ENCODE measurements at regions not wholly inside any gene's neighbourhood (a gene's known extent, or its start where the extent isn't known, plus 50 kb on each side); places are given as distances from the start of the nearest gene placed in this dataset.

DNA sequence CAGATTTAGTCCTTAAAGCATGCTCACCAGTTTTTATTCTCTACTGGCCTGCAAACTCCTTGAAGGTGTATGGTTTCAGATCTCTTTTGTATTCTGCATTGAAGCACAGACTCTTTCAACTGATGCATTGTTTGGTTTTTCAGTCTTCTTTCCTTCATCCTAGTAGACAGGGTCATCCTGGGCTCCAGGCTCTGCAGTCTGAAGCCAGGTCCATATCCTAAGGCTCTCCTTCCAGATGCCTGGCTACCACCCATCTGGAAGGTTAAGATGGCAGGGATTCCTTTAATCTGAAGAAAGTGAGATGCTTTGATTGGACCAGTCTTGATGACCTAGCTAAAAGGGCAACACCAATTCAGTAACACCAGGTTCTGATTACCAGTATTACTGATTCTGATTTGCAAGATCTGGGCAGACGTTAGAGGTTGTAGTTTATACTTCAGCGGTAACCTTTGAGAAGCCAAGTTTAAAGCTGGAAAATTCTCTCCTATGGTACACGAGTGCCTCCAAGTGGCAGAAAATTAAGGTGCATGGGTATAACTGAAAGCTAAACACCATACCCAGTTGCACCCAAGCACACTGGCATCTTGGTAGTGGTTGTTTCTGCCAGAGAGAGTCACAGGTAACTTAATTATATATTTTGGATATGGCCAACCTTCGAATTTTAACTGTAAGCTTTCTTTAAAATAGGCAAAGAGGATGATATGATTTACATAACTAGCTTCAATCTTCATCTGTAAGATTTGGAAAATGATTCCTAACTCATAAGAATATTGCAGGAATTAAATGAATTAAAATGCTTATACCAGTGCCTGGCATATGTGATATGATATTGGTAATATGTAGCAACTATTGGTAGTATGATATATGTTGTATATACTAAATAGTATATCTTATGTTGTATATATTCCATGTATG lies 1651.9 kb upstream of the MIR17HG start:
- no peak overlapping the region for H3K27ac ChIP-seq (ENCODE audit: extremely low read depth, low read depth, low read length)
- H3K4me3 ChIP-seq (ENCODE audit: low read depth, low read length), result no peak overlapping the region
- H3K36me3 ChIP-seq (ENCODE audit: control insufficient read depth in 2 of 2, insufficient read depth in 1 of 2, low read length in 2 of 2), result no peaks in the 10 kb centered on the region
- CTCF ChIA-PET, result interaction anchor here (0.9 to 2.1 kb wide), 5 partner anchors 11 to 720 kb away, joined by 3 to 5 read pairs (median 4); no protein-coding TSS in a partner anchor
- no peaks in the 10 kb centered on the region for H3K4me1 ChIP-seq (ENCODE audit: control insufficient read depth, insufficient read depth, low read length)
- no peak for TF ChIP-seq ZBTB8A (tag by site-specific recombination; IDR thresholded peaks at IDR 0.05)
- TF ChIP-seq ZNF654 (tag by site-specific recombination; IDR thresholded peaks at IDR 0.05; ENCODE audit: low read depth), result peak; percentile 46
- H3K9me3 ChIP-seq (ENCODE audit: control insufficient read depth, insufficient read depth, low read depth, low read length), result no peaks in the 10 kb centered on the region
- POLR2A ChIA-PET, result no interaction called here

DNA sequence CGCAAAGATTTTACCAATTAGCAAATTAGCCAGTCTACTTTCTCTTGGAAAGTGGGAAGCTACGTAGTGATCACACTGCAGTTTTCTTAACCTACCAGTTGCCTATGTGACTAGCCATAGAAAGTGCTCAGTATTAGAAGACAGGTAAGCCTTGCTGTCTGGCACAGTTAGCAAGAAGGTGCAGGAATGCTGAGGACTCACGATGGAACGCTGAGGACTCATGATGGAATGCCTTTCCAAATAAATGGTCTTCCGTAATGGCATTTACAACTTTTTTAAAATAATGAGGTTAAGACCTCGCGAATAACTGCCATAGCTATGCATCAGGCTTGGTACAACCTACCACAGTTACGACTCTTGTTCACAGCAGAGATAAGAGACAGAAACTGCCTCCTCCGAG lies 1645.6 kb upstream of the MIR17HG start:
- POLR2A ChIA-PET, result no interaction called here
- no peak overlapping the region for H3K4me3 ChIP-seq (ENCODE audit: low read depth, low read length)
- TF ChIP-seq ZSCAN30 (tag by site-specific recombination; IDR thresholded peaks at IDR 0.05) (no peak), ZNF175 (tag by site-specific recombination; IDR thresholded peaks at IDR 0.05) (no peak), ZIC2 (tag by site-specific recombination; IDR thresholded peaks at IDR 0.05) (no peak), ZNF302 (tag by site-specific recombination; IDR thresholded peaks at IDR 0.05; ENCODE audit: low read depth) (no peak), ZNF426 (tag by site-specific recombination; IDR thresholded peaks at IDR 0.05) (no peak), ZNF350 (tag by site-specific recombination; IDR thresholded peaks at IDR 0.05) (no peak), ZNF239 (tag by site-specific recombination; IDR thresholded peaks at IDR 0.05) (no peak)
- TF ChIP-seq, protein P1, sequence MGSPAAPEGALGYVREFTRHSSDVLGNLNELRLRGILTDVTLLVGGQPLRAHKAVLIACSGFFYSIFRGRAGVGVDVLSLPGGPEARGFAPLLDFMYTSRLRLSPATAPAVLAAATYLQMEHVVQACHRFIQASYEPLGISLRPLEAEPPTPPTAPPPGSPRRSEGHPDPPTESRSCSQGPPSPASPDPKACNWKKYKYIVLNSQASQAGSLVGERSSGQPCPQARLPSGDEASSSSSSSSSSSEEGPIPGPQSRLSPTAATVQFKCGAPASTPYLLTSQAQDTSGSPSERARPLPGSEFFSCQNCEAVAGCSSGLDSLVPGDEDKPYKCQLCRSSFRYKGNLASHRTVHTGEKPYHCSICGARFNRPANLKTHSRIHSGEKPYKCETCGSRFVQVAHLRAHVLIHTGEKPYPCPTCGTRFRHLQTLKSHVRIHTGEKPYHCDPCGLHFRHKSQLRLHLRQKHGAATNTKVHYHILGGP (tag by site-specific recombination; IDR thresholded peaks at IDR 0.05), result no peak
- TF ChIP-seq, protein P2, sequence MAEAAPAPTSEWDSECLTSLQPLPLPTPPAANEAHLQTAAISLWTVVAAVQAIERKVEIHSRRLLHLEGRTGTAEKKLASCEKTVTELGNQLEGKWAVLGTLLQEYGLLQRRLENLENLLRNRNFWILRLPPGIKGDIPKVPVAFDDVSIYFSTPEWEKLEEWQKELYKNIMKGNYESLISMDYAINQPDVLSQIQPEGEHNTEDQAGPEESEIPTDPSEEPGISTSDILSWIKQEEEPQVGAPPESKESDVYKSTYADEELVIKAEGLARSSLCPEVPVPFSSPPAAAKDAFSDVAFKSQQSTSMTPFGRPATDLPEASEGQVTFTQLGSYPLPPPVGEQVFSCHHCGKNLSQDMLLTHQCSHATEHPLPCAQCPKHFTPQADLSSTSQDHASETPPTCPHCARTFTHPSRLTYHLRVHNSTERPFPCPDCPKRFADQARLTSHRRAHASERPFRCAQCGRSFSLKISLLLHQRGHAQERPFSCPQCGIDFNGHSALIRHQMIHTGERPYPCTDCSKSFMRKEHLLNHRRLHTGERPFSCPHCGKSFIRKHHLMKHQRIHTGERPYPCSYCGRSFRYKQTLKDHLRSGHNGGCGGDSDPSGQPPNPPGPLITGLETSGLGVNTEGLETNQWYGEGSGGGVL (tag by site-specific recombination; IDR thresholded peaks at IDR 0.05), result no peak
- TF ChIP-seq, protein P3, sequence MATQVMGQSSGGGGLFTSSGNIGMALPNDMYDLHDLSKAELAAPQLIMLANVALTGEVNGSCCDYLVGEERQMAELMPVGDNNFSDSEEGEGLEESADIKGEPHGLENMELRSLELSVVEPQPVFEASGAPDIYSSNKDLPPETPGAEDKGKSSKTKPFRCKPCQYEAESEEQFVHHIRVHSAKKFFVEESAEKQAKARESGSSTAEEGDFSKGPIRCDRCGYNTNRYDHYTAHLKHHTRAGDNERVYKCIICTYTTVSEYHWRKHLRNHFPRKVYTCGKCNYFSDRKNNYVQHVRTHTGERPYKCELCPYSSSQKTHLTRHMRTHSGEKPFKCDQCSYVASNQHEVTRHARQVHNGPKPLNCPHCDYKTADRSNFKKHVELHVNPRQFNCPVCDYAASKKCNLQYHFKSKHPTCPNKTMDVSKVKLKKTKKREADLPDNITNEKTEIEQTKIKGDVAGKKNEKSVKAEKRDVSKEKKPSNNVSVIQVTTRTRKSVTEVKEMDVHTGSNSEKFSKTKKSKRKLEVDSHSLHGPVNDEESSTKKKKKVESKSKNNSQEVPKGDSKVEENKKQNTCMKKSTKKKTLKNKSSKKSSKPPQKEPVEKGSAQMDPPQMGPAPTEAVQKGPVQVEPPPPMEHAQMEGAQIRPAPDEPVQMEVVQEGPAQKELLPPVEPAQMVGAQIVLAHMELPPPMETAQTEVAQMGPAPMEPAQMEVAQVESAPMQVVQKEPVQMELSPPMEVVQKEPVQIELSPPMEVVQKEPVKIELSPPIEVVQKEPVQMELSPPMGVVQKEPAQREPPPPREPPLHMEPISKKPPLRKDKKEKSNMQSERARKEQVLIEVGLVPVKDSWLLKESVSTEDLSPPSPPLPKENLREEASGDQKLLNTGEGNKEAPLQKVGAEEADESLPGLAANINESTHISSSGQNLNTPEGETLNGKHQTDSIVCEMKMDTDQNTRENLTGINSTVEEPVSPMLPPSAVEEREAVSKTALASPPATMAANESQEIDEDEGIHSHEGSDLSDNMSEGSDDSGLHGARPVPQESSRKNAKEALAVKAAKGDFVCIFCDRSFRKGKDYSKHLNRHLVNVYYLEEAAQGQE (tag by site-specific recombination; IDR thresholded peaks at IDR 0.05), result no peak
- H3K9me3 ChIP-seq (ENCODE audit: control insufficient read depth, insufficient read depth, low read depth, low read length), result no peaks in the 10 kb centered on the region
- H3K36me3 ChIP-seq (ENCODE audit: control insufficient read depth in 2 of 2, insufficient read depth in 1 of 2, low read length in 2 of 2), result no peaks in the 10 kb centered on the region
- CTCF ChIA-PET, result interaction anchor here (0.6 to 0.7 kb wide), 2 partner anchors 187 to 901 kb away, joined by 3 to 4 read pairs; no protein-coding TSS in a partner anchor
- H3K4me1 ChIP-seq (ENCODE audit: control insufficient read depth, insufficient read depth, low read length), result no peaks in the 10 kb centered on the region
- H3K27ac ChIP-seq (ENCODE audit: extremely low read depth, low read depth, low read length), result no peak overlapping the region

DNA sequence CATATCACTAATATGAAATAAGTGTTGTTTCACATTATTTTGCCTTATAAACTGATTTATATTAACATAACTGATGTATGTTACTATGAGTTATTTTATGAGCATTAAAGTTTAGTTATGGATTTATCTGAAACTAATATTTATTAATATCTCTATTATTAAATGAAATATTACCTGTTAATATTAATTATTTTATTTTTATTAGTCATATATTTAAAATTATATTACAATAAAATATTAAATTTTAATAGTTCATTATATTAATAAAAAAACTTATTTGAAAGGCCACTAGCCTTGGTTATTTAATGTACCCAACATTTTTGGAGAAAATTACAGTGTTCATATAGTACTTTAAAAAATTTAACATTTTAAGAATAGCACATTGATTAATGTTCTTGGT lies 1643.4 kb upstream of the MIR17HG start:
- no peak overlapping the region for H3K27ac ChIP-seq (ENCODE audit: extremely low read depth, low read depth, low read length)
- H3K4me3 ChIP-seq (ENCODE audit: low read depth, low read length), result no peak overlapping the region
- no peaks in the 10 kb centered on the region for H3K9me3 ChIP-seq (ENCODE audit: control insufficient read depth, insufficient read depth, low read depth, low read length)
- no peaks in the 10 kb centered on the region for H3K4me1 ChIP-seq (ENCODE audit: control insufficient read depth, insufficient read depth, low read length)
- ChIA-PET CTCF (no interaction called here), POLR2A (no interaction called here)
- no peaks in the 10 kb centered on the region for H3K36me3 ChIP-seq (ENCODE audit: control insufficient read depth in 2 of 2, insufficient read depth in 1 of 2, low read length in 2 of 2)
- TF ChIP-seq, protein P4, sequence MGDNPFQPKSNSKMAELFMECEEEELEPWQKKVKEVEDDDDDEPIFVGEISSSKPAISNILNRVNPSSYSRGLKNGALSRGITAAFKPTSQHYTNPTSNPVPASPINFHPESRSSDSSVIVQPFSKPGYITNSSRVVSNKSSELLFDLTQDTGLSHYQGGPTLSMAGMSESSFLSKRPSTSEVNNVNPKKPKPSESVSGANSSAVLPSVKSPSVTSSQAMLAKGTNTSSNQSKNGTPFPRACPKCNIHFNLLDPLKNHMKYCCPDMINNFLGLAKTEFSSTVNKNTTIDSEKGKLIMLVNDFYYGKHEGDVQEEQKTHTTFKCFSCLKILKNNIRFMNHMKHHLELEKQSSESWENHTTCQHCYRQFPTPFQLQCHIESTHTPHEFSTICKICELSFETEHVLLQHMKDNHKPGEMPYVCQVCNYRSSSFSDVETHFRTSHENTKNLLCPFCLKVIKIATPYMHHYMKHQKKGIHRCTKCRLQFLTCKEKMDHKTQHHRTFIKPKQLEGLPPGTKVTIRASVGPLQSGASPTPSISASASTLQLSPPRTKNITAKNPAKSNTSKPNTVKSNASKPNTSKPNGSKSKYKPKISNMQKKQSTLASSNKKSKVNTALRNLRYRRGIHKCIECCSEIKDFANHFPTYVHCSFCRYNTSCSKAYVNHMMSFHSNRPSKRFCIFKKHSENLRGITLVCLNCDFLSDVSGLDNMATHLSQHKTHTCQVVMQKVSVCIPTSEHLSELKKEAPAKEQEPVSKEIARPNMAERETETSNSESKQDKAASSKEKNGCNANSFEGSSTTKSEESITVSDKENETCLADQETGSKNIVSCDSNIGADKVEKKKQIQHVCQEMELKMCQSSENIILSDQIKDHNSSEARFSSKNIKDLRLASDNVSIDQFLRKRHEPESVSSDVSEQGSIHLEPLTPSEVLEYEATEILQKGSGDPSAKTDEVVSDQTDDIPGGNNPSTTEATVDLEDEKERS (tag by site-specific recombination; IDR thresholded peaks at IDR 0.05), result no peak
- TF ChIP-seq RBAK (tag by site-specific recombination; IDR thresholded peaks at IDR 0.05), result no peak
- TF ChIP-seq ZNF140 (tag by site-specific recombination; IDR thresholded peaks at IDR 0.05), result no peak
- TF ChIP-seq, protein P5, sequence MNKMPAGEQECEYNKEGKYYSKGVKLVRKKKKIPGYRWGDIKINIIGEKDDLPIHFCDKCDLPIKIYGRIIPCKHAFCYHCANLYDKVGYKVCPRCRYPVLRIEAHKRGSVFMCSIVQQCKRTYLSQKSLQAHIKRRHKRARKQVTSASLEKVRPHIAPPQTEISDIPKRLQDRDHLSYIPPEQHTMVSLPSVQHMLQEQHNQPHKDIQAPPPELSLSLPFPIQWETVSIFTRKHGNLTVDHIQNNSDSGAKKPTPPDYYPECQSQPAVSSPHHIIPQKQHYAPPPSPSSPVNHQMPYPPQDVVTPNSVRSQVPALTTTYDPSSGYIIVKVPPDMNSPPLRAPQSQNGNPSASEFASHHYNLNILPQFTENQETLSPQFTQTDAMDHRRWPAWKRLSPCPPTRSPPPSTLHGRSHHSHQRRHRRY (tag by site-specific recombination; IDR thresholded peaks at IDR 0.05), result no peak
- no peak for TF ChIP-seq ZNF624 (tag by site-specific recombination; IDR thresholded peaks at IDR 0.05)
- TF ChIP-seq ZFP69B (tag by site-specific recombination; IDR thresholded peaks at IDR 0.05), result no peak
- no peak for TF ChIP-seq ZBTB1 (tag by site-specific recombination; IDR thresholded peaks at IDR 0.05)
- no peak for TF ChIP-seq YY1 (tag by site-specific recombination; IDR thresholded peaks at IDR 0.05)

Data from HEK293 (cell line).